OCI-LY1 (cell line): ENCODE measurements at regions not wholly inside any gene's neighbourhood (a gene's known extent, or its start where the extent isn't known, plus 50 kb on each side); places are given as distances from the start of the nearest gene placed in this dataset.

Source experiments
- CTCF ChIP-seq: fragments of 200-600 bp; sonication (generic), shearing (Covaris generic); IDR thresholded peaks from 2 replicates; pipeline ENCODE4 v1.5.1; 2017; ENCODE audit warnings: mild to moderate bottlenecking, antibody characterized with exemption, low read length, moderate library complexity, mixed read lengths
- EZH2 ChIP-seq: fragments of 200-600 bp; sonication (generic), shearing (Covaris generic); IDR thresholded peaks from 2 replicates; pipeline ENCODE4 v1.8.0; 2017; ENCODE audit warnings: borderline replicate concordance, mixed run types, mild to moderate bottlenecking, antibody characterized with exemption, low read length, moderate library complexity, mixed read lengths

GRCh38 chr7:21084286-21084685 lies 297.6 kb upstream of the SP8 start:
- TF ChIP-seq CTCF = no peak
- no peak for TF ChIP-seq EZH2
